PC-9 (cell line): ENCODE measurements at regions not wholly inside any gene's neighbourhood (a gene's known extent, or its start where the extent isn't known, plus 50 kb on each side); places are given as distances from the start of the nearest gene placed in this dataset.
"Not testable (repeated sequence)": the region's sequence is repeated elsewhere in the genome, so short reads cannot be mapped to it uniquely, and the experiment has no call there.

ENCODE experiments used
- BruUV-seq: library from RNA; stranded (reverse); fragments of 400-500 nt; replicated peaks from 2 replicates; lab custom pipeline; 2021; lab: Mats Ljungman, UMichigan
- CTCF ChIA-PET: fragments of 300-600 bp; sonication (Branson Sonifier 250); formaldehyde crosslinking; loops from one replicate; lab custom pipeline; 2022; ENCODE audit warnings: antibody characterized with exemption; lab: Charles Lee
- POLR2A ChIA-PET: fragments of 300-600 bp; sonication (Branson Sonifier 250); formaldehyde crosslinking; loops from one replicate; lab custom pipeline; 2022; ENCODE audit warnings: antibody characterized with exemption; ENCODE audit not compliant: unreplicated experiment; lab: Charles Lee
- DNase-seq, 2 experiments: peaks; one replicate each; pipeline versions ENCODE4 v3.0.0 to v3.0.0-alpha.2; 2015 to 2022; ENCODE audit warnings: mixed read lengths in 1 of 2
- H2AFZ ChIP-seq: fragments of 200-600 bp; sonication (generic); 2 replicates; pipeline ENCODE4 v1.8.1; 2017; ENCODE audit warnings: antibody characterized with exemption
- H3F3A ChIP-seq: fragments of 200-600 bp; sonication (generic); 2 replicates; pipeline ENCODE4 v1.8.1; 2017; ENCODE audit warnings: antibody characterized with exemption, mild to moderate bottlenecking, low read depth; ENCODE audit not compliant: insufficient read depth
- H3K27ac ChIP-seq: fragments of 200-600 bp; sonication (generic); 2 replicates; pipeline ENCODE4 v1.6.1; 2016; ENCODE audit warnings: mixed run types
- H3K27me3 ChIP-seq: fragments of 200-600 bp; sonication (generic); 2 replicates; pipeline ENCODE4 v1.6.1; 2016; ENCODE audit warnings: low read depth, mixed run types; ENCODE audit not compliant: insufficient read depth
- H3K36me3 ChIP-seq: fragments of 200-600 bp; sonication (generic); 2 replicates; pipeline ENCODE4 v1.6.1; 2016; ENCODE audit warnings: low read depth, mixed run types
- H3K4me1 ChIP-seq: fragments of 200-600 bp; sonication (generic); replicated peaks from 2 replicates; pipeline ENCODE4 v1.6.1; 2016; ENCODE audit warnings: mixed run types; ENCODE audit not compliant: insufficient read depth
- H3K4me2 ChIP-seq: fragments of 200-600 bp; sonication (generic); 2 replicates; pipeline ENCODE4 v1.6.1; 2017; ENCODE audit warnings: mixed run types
- H3K4me3 ChIP-seq: fragments of 200-600 bp; sonication (generic); 2 replicates; pipeline ENCODE4 v1.6.1; 2016; ENCODE audit warnings: mixed run types
- H3K79me2 ChIP-seq: fragments of 200-600 bp; sonication (generic); 2 replicates; pipeline ENCODE4 v1.6.1; 2017; ENCODE audit warnings: low read depth, mixed run types
- H3K9me2 ChIP-seq: fragments of 200-600 bp; sonication (generic); 2 replicates; pipeline ENCODE4 v1.8.1; 2017; ENCODE audit warnings: mild to moderate bottlenecking; ENCODE audit not compliant: insufficient read depth
- H3K9me3 ChIP-seq: fragments of 200-600 bp; sonication (generic); 2 replicates; pipeline ENCODE4 v1.8.1; 2016; ENCODE audit warnings: low read depth; ENCODE audit not compliant: insufficient read depth
- H4K20me1 ChIP-seq: fragments of 200-600 bp; sonication (generic); 2 replicates; pipeline ENCODE4 v1.8.1; 2017; ENCODE audit not compliant: insufficient read depth
- CTCF ChIP-seq: fragments of 200-600 bp; sonication (generic); conservative IDR thresholded peaks from 2 replicates; pipeline ENCODE4 v1.6.1; 2017; ENCODE audit warnings: mixed run types, antibody characterized with exemption, mild to moderate bottlenecking, moderate library complexity
- EZH2 ChIP-seq: fragments of 200-600 bp; sonication (generic); IDR thresholded peaks from 2 replicates; pipeline ENCODE4 v1.8.0; 2017; ENCODE audit warnings: antibody characterized with exemption, low read depth
- intact Hi-C: fragments of 100-400 bp; cut with micrococcal nuclease; formaldehyde crosslinking; loops from one replicate; pipeline ENCODE4 v1.10.0; 2022; ENCODE audit not compliant: unreplicated experiment

GRCh38 chr13:65585346-65585745 is 1644.8 kb downstream of the PCDH9 start:
- Histone ChIP-seq H2AFZ (no peak overlapping the region), H3F3A (no peaks in the 10 kb centered on the region), H3K27ac (no peak overlapping the region), H3K9me2 (no peaks in the 10 kb centered on the region), H3K4me2 (no peak overlapping the region), H3K4me1 (no peaks in the 10 kb centered on the region), H4K20me1 (no peaks in the 10 kb centered on the region), H3K4me3 (no peak overlapping the region), H3K9me3 (no peaks in the 10 kb centered on the region), H3K27me3 (no peaks in the 10 kb centered on the region), H3K79me2 (no peaks in the 10 kb centered on the region), H3K36me3 (no peaks in the 10 kb centered on the region)
- CTCF ChIA-PET, result interaction anchor here (0.6 kb wide), 1 partner anchor 282 kb away, joined by 4 read pairs; no protein-coding TSS in a partner anchor
- no TSS peak for BruUV-seq
- POLR2A ChIA-PET, result no interaction called here
- intact Hi-C loops, result no loop called here
- no peak for DNase-seq
- TF ChIP-seq EZH2 (no peak), CTCF (no peak)

- H3K4me3 ChIP-seq, result no peak overlapping the region
- no TSS peak for BruUV-seq
- TF ChIP-seq EZH2, result no peak
- no peak for TF ChIP-seq CTCF
- no peaks in the 10 kb centered on the region for H3K4me1 ChIP-seq
- no peaks in the 10 kb centered on the region for H3K36me3 ChIP-seq
- no peak overlapping the region for H3K27ac ChIP-seq
- ChIA-PET CTCF (no interaction called here), POLR2A (no interaction called here)
- no peaks in the 10 kb centered on the region for H3K27me3 ChIP-seq
- no peaks in the 10 kb centered on the region for H3K9me3 ChIP-seq
- no peaks in the 10 kb centered on the region for H3K9me2 ChIP-seq
- no peak overlapping the region for H2AFZ ChIP-seq
- H3K79me2 ChIP-seq, result no peaks in the 10 kb centered on the region
- H4K20me1 ChIP-seq, result no peaks in the 10 kb centered on the region
- H3K4me2 ChIP-seq, result no peak overlapping the region
- intact Hi-C loops, result no loop called here
- H3F3A ChIP-seq, result no peaks in the 10 kb centered on the region
- no peak for DNase-seq
These were observed 1646.0 kb downstream of the PCDH9 start for GRCh38 chr13:65584126-65584525.

GRCh38 chr13:65582160-65582559 is 1648.0 kb downstream of the PCDH9 start:
- H3F3A ChIP-seq, result no peaks in the 10 kb centered on the region
- no peak for DNase-seq
- H3K4me3 ChIP-seq, result no peak overlapping the region
- no peaks in the 10 kb centered on the region for H3K79me2 ChIP-seq
- H3K27ac ChIP-seq, result no peak overlapping the region
- TF ChIP-seq CTCF (no peak), EZH2 (no peak)
- H3K4me2 ChIP-seq, result no peak overlapping the region
- H3K27me3 ChIP-seq, result no peaks in the 10 kb centered on the region
- BruUV-seq, result no TSS peak
- intact Hi-C loops, result no loop called here
- H4K20me1 ChIP-seq, result no peaks in the 10 kb centered on the region
- H3K4me1 ChIP-seq, result no peaks in the 10 kb centered on the region
- H3K9me3 ChIP-seq, result no peaks in the 10 kb centered on the region
- no peak overlapping the region for H2AFZ ChIP-seq
- ChIA-PET POLR2A (no interaction called here), CTCF (no interaction called here)
- no peaks in the 10 kb centered on the region for H3K36me3 ChIP-seq
- H3K9me2 ChIP-seq, result no peaks in the 10 kb centered on the region

- intact Hi-C loops, H3K9me3 ChIP-seq, BruUV-seq, H3K4me3 ChIP-seq, H3K36me3 ChIP-seq, DNase-seq, H3K27ac ChIP-seq, H4K20me1 ChIP-seq, POLR2A ChIA-PET, H3F3A ChIP-seq, H3K4me1 ChIP-seq, H2AFZ ChIP-seq, CTCF ChIA-PET, H3K4me2 ChIP-seq, H3K9me2 ChIP-seq, H3K27me3 ChIP-seq, H3K79me2 ChIP-seq: not testable (repeated sequence)
These were observed 1665.6 kb downstream of the PCDH9 start for GRCh38 chr13:65564561-65564960.
